ENCODE measurements at regions not wholly inside any gene's neighbourhood (a gene's known extent, or its start where the extent isn't known, plus 50 kb on each side); places are given as distances from the start of the nearest gene placed in this dataset.

- TF ChIP-seq EP300 (IDR thresholded peaks at IDR 0.05; ENCODE audit: borderline replicate concordance) (no peak), NFIC (IDR thresholded peaks at IDR 0.05) (no peak)
Observed at GRCh38 chr9:109624143-109624542, 126.0 kb upstream of the PTPN3 start.
